ENCODE measurements at regions not wholly inside any gene's neighbourhood (a gene's known extent, or its start where the extent isn't known, plus 50 kb on each side); places are given as distances from the start of the nearest gene placed in this dataset.

DNA sequence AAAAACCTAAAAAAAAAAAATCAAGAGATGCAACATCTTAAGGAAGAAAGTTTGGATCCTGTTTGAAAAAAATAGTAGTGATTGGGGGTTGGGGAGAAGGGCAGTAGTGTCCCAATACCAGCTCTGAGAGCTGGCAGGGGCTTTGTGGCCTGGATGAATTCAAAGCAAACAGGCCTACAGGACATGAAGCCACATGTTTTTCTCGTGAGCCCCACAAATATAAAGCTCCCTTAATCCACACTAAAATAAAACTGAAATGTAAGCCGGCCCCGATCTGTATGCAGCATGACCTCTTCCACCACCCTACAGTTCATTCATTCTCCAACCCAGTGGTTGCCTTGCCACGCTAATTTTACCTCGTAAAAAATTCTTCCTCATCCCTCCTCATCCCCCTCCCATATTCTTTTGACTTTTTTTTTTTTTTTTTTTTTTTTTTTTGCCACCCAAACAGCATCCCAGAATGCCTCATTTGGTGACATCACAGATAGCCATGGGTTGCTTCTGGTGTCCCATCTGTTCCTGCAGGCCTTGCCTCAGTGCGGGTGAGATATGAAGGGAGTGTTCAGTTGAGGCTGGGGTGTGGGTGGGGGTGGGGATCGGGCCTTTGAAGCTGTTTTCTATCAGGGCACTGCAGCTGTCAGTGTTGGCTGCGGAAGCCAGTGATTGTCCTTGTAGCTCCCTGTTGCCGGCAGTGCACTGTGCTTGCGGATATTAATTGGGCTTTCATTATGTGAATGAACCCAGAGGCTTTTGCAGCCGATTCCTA, 81.6 kb upstream of the NFIB start:
- CTCF ChIA-PET: interaction anchor here (0.6 kb wide), 1 partner anchor 20 kb away, joined by 3 read pairs; no protein-coding TSS in a partner anchor
- Mint-ChIP-seq H3K9me3 (no peaks in the 10 kb centered on the region), H3K27ac (no peak overlapping the region), H3K36me3 (no peaks in the 10 kb centered on the region), H3K27me3 (no peaks in the 10 kb centered on the region), H3K4me1 (no peaks in the 10 kb centered on the region), H3K4me3 (no peak overlapping the region)
- DNase-seq: no peak

DNA sequence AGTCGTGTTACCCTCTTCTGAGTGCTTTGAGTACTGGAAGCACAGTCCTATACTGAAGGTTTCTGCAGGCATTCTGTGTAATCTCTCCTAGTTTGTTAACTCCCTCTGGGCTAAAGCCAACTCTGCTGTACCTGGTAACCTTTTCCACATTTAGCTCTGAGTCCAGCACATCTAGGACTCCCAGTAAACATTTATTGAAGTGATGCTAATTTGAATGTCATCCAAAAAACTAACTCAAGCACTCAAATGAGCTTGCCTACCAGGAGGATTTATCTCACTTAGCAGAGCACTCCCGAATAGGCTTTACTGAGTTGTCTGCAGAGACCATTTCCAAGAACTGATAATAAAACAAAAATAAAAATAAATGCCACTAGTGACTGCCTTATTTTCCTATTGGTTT, 79.5 kb upstream of the NFIB start:
- no peaks in the 10 kb centered on the region for H3K36me3 Mint-ChIP-seq
- H3K4me3 Mint-ChIP-seq: no peak overlapping the region
- CTCF ChIA-PET: no interaction called here
- no peak overlapping the region for H3K27ac Mint-ChIP-seq
- H3K9me3 Mint-ChIP-seq: no peaks in the 10 kb centered on the region
- H3K4me1 Mint-ChIP-seq: no peaks in the 10 kb centered on the region
- no peaks in the 10 kb centered on the region for H3K27me3 Mint-ChIP-seq
- DNase-seq: no peak

- CTCF ChIA-PET: no interaction called here
- no peak overlapping the region for H3K4me3 Mint-ChIP-seq
Measured at GRCh38 chr9:14391620-14392019, 77.7 kb upstream of the NFIB start.

DNA sequence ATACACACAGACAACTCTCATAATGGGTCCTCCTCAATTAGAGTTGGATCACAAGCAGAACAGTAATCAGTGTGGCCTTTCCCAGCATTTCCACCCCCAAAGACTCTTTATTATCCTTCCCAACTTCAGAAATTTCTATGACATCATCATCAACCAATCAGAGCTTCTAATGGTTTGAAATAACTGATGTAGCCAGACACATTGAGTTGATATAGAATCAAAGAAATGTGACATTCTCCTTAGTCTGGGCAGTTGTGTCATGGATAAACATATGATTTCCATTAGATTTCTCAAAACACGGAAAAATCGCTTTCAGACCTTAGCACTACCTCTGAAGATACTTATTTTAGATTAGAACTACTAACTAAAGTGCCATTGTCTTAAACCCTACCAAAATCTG, 75.7 kb upstream of the NFIB start:
- Mint-ChIP-seq H3K36me3 (no peaks in the 10 kb centered on the region), H3K27me3 (no peaks in the 10 kb centered on the region), H3K4me1 (no peaks in the 10 kb centered on the region), H3K4me3 (no peak overlapping the region), H3K9me3 (no peaks in the 10 kb centered on the region), H3K27ac (no peak overlapping the region)
- no peak for DNase-seq
- CTCF ChIA-PET: no interaction called here

More at GRCh38 chr9:14391620-14392019, 77.7 kb upstream of the NFIB start:
- H3K9me3 Mint-ChIP-seq: no peaks in the 10 kb centered on the region
- no peaks in the 10 kb centered on the region for H3K36me3 Mint-ChIP-seq
- no peak for DNase-seq
- no peaks in the 10 kb centered on the region for H3K4me1 Mint-ChIP-seq
- no peaks in the 10 kb centered on the region for H3K27me3 Mint-ChIP-seq
- H3K27ac Mint-ChIP-seq: no peak overlapping the region

- no peaks in the 10 kb centered on the region for H3K27me3 Mint-ChIP-seq
- no peaks in the 10 kb centered on the region for H3K4me1 Mint-ChIP-seq
- CTCF ChIA-PET: no interaction called here
- no peaks in the 10 kb centered on the region for H3K9me3 Mint-ChIP-seq
- DNase-seq: no peak
- H3K27ac Mint-ChIP-seq: no peak overlapping the region
- H3K36me3 Mint-ChIP-seq: no peaks in the 10 kb centered on the region
- no peak overlapping the region for H3K4me3 Mint-ChIP-seq
Measured at GRCh38 chr9:14389146-14389545, 75.2 kb upstream of the NFIB start.

DNA sequence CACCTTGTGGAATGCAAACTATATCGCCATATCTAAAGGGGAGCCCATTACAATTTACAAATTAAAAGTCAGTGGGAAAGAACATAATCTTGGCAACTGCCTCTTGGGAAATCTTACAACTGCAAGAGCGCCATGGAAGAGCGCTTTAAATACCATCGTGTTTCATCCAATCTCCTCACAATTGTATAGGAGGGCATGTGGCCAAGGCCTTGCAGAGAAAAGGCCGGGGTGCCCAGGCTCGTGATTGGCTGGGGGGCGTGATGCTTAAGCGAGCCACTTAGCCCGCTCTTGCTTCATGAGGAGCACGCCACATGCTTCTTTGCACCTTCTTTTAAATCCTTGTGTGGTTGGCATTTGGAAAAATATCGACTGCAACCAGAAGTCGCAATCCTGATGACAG, 69.8 kb upstream of the NFIB start:
- CTCF ChIA-PET: no interaction called here
- H3K9me3 Mint-ChIP-seq: no peaks in the 10 kb centered on the region
- no peaks in the 10 kb centered on the region for H3K36me3 Mint-ChIP-seq

GRCh38 chr9:14383294-14383693, 69.4 kb upstream of the NFIB start:
- Mint-ChIP-seq H3K4me1 (no peaks in the 10 kb centered on the region), H3K4me3 (no peak overlapping the region), H3K36me3 (no peaks in the 10 kb centered on the region), H3K27me3 (no peaks in the 10 kb centered on the region), H3K27ac (no peak overlapping the region), H3K9me3 (no peaks in the 10 kb centered on the region)
- CTCF ChIA-PET: no interaction called here
- DNase-seq: no peak

More for the DNA sequence above, 69.8 kb upstream of the NFIB start:
- no peaks in the 10 kb centered on the region for H3K4me1 Mint-ChIP-seq
- DNase-seq: no peak
- no peak overlapping the region for H3K4me3 Mint-ChIP-seq
- H3K27ac Mint-ChIP-seq: no peak overlapping the region
- H3K27me3 Mint-ChIP-seq: no peaks in the 10 kb centered on the region

DNA sequence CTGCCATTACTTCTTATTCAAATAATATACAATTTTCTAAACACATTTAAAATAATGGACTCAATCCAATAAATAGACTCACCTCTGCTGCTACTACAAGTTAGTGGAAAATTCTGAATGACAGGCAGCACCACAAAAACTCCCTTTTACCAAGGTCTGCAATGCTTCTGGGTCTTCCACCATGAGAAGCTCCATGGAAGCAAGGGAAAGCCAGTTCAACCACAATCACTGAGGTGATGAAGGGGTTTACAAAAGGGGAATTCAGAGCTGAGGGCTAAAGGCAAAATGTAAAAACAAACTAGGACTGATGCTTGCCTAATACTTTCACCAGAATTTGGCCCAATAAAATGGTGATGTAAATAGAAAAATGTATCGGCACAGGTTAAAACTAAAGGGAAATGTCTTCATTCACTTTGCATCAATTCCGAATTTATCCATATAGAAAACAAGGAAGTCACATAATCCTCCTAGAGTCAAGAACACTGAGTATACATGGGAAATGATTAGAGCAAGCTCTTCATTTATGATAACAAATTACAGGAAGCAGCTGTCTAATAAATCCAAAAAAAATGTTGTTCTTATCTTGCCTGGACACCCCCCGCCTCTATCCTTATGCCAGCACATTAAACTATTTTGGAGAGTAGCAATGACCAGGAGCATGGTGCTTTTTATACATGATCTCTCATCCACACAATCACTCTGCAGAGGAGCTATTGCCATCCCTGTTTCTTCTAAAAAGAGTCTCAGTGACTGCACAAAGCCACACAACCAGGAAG, 66.3 kb upstream of the NFIB start:
- H3K27me3 Mint-ChIP-seq: no peaks in the 10 kb centered on the region
- CTCF ChIA-PET: no interaction called here
- H3K27ac Mint-ChIP-seq: no peak overlapping the region
- DNase-seq: no peak
- no peaks in the 10 kb centered on the region for H3K36me3 Mint-ChIP-seq
- H3K4me1 Mint-ChIP-seq: no peaks in the 10 kb centered on the region
- no peaks in the 10 kb centered on the region for H3K9me3 Mint-ChIP-seq
- H3K4me3 Mint-ChIP-seq: no peak overlapping the region

DNA sequence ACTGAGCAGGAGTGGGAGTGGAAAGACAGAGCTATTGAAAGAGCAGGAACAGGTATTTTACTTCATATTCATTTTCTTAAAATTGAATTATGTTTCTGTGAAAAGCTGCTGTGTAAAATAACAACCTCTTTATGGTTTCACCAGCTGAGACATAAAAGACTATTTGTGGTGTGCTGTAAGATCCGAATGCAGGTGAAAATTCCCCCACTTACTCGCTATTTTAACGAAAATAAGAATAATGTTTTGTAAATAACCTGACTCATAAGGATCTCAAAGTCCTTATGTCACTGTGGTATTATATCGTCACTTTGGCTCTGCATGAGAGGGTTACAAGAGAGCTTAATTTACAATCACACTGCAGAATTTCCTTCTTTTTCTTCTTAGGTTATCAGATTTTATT, 65.3 kb upstream of the NFIB start:
- no peak overlapping the region for H3K27ac Mint-ChIP-seq
- CTCF ChIA-PET: no interaction called here

GRCh38 chr9:14373706-14374105, 59.8 kb upstream of the NFIB start:
- DNase-seq: no peak
- Mint-ChIP-seq H3K36me3 (no peaks in the 10 kb centered on the region), H3K9me3 (no peaks in the 10 kb centered on the region), H3K27me3 (no peaks in the 10 kb centered on the region), H3K27ac (no peak overlapping the region), H3K4me3 (no peak overlapping the region), H3K4me1 (no peaks in the 10 kb centered on the region)
- CTCF ChIA-PET: no interaction called here

More for the DNA sequence above, 65.3 kb upstream of the NFIB start:
- no peaks in the 10 kb centered on the region for H3K9me3 Mint-ChIP-seq
- H3K27me3 Mint-ChIP-seq: no peaks in the 10 kb centered on the region
- H3K36me3 Mint-ChIP-seq: no peaks in the 10 kb centered on the region
- H3K4me3 Mint-ChIP-seq: no peak overlapping the region
- no peak for DNase-seq
- no peaks in the 10 kb centered on the region for H3K4me1 Mint-ChIP-seq

DNA sequence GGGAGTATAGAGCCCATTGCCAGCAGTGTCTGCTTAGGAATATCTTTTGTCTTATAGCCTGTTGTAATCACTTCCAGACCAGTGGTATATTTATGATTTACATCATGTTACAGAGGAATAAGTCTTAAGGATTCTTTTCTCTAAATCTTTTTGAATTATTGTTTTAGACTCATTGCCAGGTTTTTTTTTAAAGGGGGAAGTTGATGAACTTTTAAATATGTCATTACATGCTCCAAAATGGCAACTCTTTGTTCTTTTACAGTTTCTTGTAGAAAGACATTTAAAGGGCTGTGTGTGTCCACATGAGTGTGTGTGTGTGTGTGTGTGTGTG, 59.4 kb upstream of the NFIB start:
- no peak overlapping the region for H3K27ac Mint-ChIP-seq
- no peaks in the 10 kb centered on the region for H3K4me1 Mint-ChIP-seq
- no peaks in the 10 kb centered on the region for H3K9me3 Mint-ChIP-seq
- H3K4me3 Mint-ChIP-seq: no peak overlapping the region
- DNase-seq: no peak
- H3K27me3 Mint-ChIP-seq: no peaks in the 10 kb centered on the region
- H3K36me3 Mint-ChIP-seq: no peaks in the 10 kb centered on the region
- CTCF ChIA-PET: no interaction called here

GRCh38 chr9:14372437-14373335, 58.7 kb upstream of the NFIB start:
- Mint-ChIP-seq H3K27me3 (no peaks in the 10 kb centered on the region), H3K9me3 (no peaks in the 10 kb centered on the region), H3K4me3 (no peak overlapping the region), H3K36me3 (no peaks in the 10 kb centered on the region), H3K4me1 (no peaks in the 10 kb centered on the region), H3K27ac (no peak overlapping the region)
- no peak for DNase-seq
- CTCF ChIA-PET: no interaction called here

- no peaks in the 10 kb centered on the region for H3K9me3 Mint-ChIP-seq
Measured at GRCh38 chr9:14369011-14369410, 55.1 kb upstream of the NFIB start.

GRCh38 chr9:14366076-14366475, 52.1 kb upstream of the NFIB start:
- no peak for DNase-seq
- H3K4me1 Mint-ChIP-seq: no peaks in the 10 kb centered on the region
- no peaks in the 10 kb centered on the region for H3K36me3 Mint-ChIP-seq
- H3K27me3 Mint-ChIP-seq: no peaks in the 10 kb centered on the region
- H3K4me3 Mint-ChIP-seq: no peak overlapping the region
- no peaks in the 10 kb centered on the region for H3K9me3 Mint-ChIP-seq
- H3K27ac Mint-ChIP-seq: no peak overlapping the region
- CTCF ChIA-PET: no interaction called here

More at GRCh38 chr9:14369011-14369410, 55.1 kb upstream of the NFIB start:
- Mint-ChIP-seq H3K27ac (no peak overlapping the region), H3K27me3 (no peaks in the 10 kb centered on the region), H3K4me3 (no peak overlapping the region), H3K4me1 (no peaks in the 10 kb centered on the region), H3K36me3 (no peaks in the 10 kb centered on the region)
- CTCF ChIA-PET: no interaction called here
- no peak for DNase-seq
